ENCODE measurements at regions not wholly inside any gene's neighbourhood (a gene's known extent, or its start where the extent isn't known, plus 50 kb on each side); places are given as distances from the start of the nearest gene placed in this dataset.
"Not testable (repeated sequence)": the region's sequence is repeated elsewhere in the genome, so short reads cannot be mapped to it uniquely, and the experiment has no call there.

GRCh38 chr16:35795361-35796029 lies 2336.1 kb downstream of the TP53TG3F start:
- no peak overlapping the region for H3K27ac ChIP-seq (ENCODE audit: low read length)
- TF ChIP-seq CTCF (IDR thresholded peaks at IDR 0.05): no peak
- Mint-ChIP-seq H3K27me3 (ENCODE audit: low read depth in 2 of 2) (no peaks in the 10 kb centered on the region), H3K9me3 (peaks cover 11 to 20% of the 10 kb centered on the region in 2 donors), H3K4me3 (no peak overlapping the region), H3K36me3 (peaks cover 7% of the 10 kb centered on the region), H3K4me1 (no peaks in the 10 kb centered on the region), H3K27ac (no peak overlapping the region)
- H3K9me3 ChIP-seq (ENCODE audit: control insufficient read depth, insufficient read depth, low read length): peaks cover 56% of the 10 kb centered on the region
- no peaks in the 10 kb centered on the region for H3K4me1 ChIP-seq (ENCODE audit: control insufficient read depth, insufficient read depth, low read length)
- H3K4me3 ChIP-seq (ENCODE audit: low read length): no peak overlapping the region
- no peaks in the 10 kb centered on the region for H3K27me3 ChIP-seq (ENCODE audit: control insufficient read depth, insufficient read depth, low read length)
- H3K36me3 ChIP-seq (ENCODE audit: control insufficient read depth, insufficient read depth, low read length): no peaks in the 10 kb centered on the region
- 74% methylated on average over 33 of the region's 33 CpGs for WGBS (ENCODE audit: insufficient coverage)
- no peak for ATAC-seq
- DNase-seq: no peak
- intact Hi-C loops (cut with micrococcal nuclease): no loop called here

GRCh38 chr16:35797811-35798210 lies 2338.4 kb downstream of the TP53TG3F start:
- Histone ChIP-seq H3K27me3 (ENCODE audit: control insufficient read depth, insufficient read depth, low read length) (no peaks in the 10 kb centered on the region), H3K9me3 (ENCODE audit: control insufficient read depth, insufficient read depth, low read length) (peaks cover 34% of the 10 kb centered on the region), H3K27ac (ENCODE audit: low read length) (no peak overlapping the region), H3K4me1 (ENCODE audit: control insufficient read depth, insufficient read depth, low read length) (no peaks in the 10 kb centered on the region), H3K36me3 (ENCODE audit: control insufficient read depth, insufficient read depth, low read length) (no peaks in the 10 kb centered on the region), H3K4me3 (ENCODE audit: low read length) (no peak overlapping the region)
- Mint-ChIP-seq H3K4me3 (no peak overlapping the region), H3K9me3 (peaks cover 7 to 18% of the 10 kb centered on the region in 2 donors), H3K27ac (no peak overlapping the region), H3K27me3 (ENCODE audit: low read depth in 2 of 2) (no peaks in the 10 kb centered on the region), H3K36me3 (peaks cover 7% of the 10 kb centered on the region), H3K4me1 (no peaks in the 10 kb centered on the region)
- TF ChIP-seq CTCF (IDR thresholded peaks at IDR 0.05): no peak
- DNase-seq: no peak
- intact Hi-C loops (cut with micrococcal nuclease): no loop called here
- ATAC-seq: no peak
- WGBS (ENCODE audit: insufficient coverage): 71% methylated on average over 3 of the region's 3 CpGs

- no peaks in the 10 kb centered on the region for H3K4me1 ChIP-seq (ENCODE audit: control insufficient read depth, insufficient read depth, low read length)
- TF ChIP-seq CTCF (IDR thresholded peaks at IDR 0.05): no peak
- no peaks in the 10 kb centered on the region for H3K27me3 Mint-ChIP-seq (ENCODE audit: low read depth in 2 of 2)
- ATAC-seq (no peak), DNase-seq (no peak)
- no peak overlapping the region for H3K4me3 Mint-ChIP-seq
- 70% methylated on average over 11 of the region's 11 CpGs for WGBS (ENCODE audit: insufficient coverage)
- peaks cover 7% of the 10 kb centered on the region for H3K36me3 Mint-ChIP-seq
- H3K27ac ChIP-seq (ENCODE audit: low read length): no peak overlapping the region
- no peaks in the 10 kb centered on the region for H3K36me3 ChIP-seq (ENCODE audit: control insufficient read depth, insufficient read depth, low read length)
- no peaks in the 10 kb centered on the region for H3K27me3 ChIP-seq (ENCODE audit: control insufficient read depth, insufficient read depth, low read length)
- H3K27ac Mint-ChIP-seq: no peak overlapping the region
- H3K9me3 ChIP-seq (ENCODE audit: control insufficient read depth, insufficient read depth, low read length): peaks cover 24% of the 10 kb centered on the region
- H3K4me3 ChIP-seq (ENCODE audit: low read length): no peak overlapping the region
- peaks cover 9 to 22% of the 10 kb centered on the region in 2 donors for H3K9me3 Mint-ChIP-seq
- H3K4me1 Mint-ChIP-seq: no peaks in the 10 kb centered on the region
- intact Hi-C loops (cut with micrococcal nuclease): no loop called here
These were observed 2339.5 kb downstream of the TP53TG3F start for GRCh38 chr16:35798885-35799426.

- H3K4me3 Mint-ChIP-seq; H3K36me3 ChIP-seq (ENCODE audit: control insufficient read depth, insufficient read depth, low read length); H3K4me1 Mint-ChIP-seq; H3K27ac ChIP-seq (ENCODE audit: low read length); H3K4me1 ChIP-seq (ENCODE audit: control insufficient read depth, insufficient read depth, low read length); H3K4me3 ChIP-seq (ENCODE audit: low read length); H3K27me3 Mint-ChIP-seq (ENCODE audit: low read depth in 2 of 2); H3K27me3 ChIP-seq (ENCODE audit: control insufficient read depth, insufficient read depth, low read length); ATAC-seq; DNase-seq; intact Hi-C loops (cut with micrococcal nuclease); H3K27ac Mint-ChIP-seq: not testable (repeated sequence)
- Mint-ChIP-seq H3K9me3 (peaks cover 11 to 24% of the 10 kb centered on the region in 2 donors), H3K36me3 (peaks cover 14% of the 10 kb centered on the region)
- peaks cover 11% of the 10 kb centered on the region for H3K9me3 ChIP-seq (ENCODE audit: control insufficient read depth, insufficient read depth, low read length)
These were observed 2345.1 kb downstream of the TP53TG3F start for GRCh38 chr16:35804465-35804864.

Data from natural killer cell (primary cell).